GM21825 (cell line): ENCODE measurements at regions not wholly inside any gene's neighbourhood (a gene's known extent, or its start where the extent isn't known, plus 50 kb on each side); places are given as distances from the start of the nearest gene placed in this dataset.
"Not testable (repeated sequence)": the region's sequence is repeated elsewhere in the genome, so short reads cannot be mapped to it uniquely, and the experiment has no call there.

Experiments
- ATAC-seq: cut with Tn5 transposase; IDR thresholded peaks from one replicate; pipeline ENCODE4 v1.9.1; 2021; ENCODE audit warnings: mild to moderate bottlenecking, moderate library complexity; ENCODE audit not compliant: unreplicated experiment

GRCh38 chr10:61192589-61192988 is 248.6 kb upstream of the RHOBTB1 start:
- ATAC-seq: not testable (repeated sequence)

- no peak for ATAC-seq
Observed at GRCh38 chr10:61192042-61192441, 248.1 kb upstream of the RHOBTB1 start.

DNA sequence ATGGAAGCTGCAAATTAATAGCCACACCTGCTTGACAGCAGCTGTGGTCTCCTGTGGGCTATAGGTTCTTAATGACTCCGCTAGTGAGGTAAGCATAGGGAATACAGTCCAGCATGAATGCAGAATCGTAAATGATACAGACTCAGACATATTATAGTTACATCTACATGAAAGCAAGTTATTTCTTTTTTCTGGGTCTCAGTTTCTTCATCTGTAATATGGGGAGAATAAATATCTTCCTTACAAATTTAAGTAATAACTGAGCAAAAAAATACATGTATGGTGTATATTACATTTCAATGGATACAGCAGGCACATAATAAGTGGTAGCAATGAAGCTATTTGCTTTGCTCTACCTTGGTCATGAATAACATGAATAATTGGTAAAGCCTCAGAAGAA is 245.9 kb upstream of the RHOBTB1 start:
- ATAC-seq: no peak

GRCh38 chr10:61188691-61189090 is 244.7 kb upstream of the RHOBTB1 start:
- no peak for ATAC-seq

GRCh38 chr10:61188101-61188500 is 244.1 kb upstream of the RHOBTB1 start:
- no peak for ATAC-seq

GRCh38 chr10:61187601-61188000 is 243.6 kb upstream of the RHOBTB1 start:
- no peak for ATAC-seq

DNA sequence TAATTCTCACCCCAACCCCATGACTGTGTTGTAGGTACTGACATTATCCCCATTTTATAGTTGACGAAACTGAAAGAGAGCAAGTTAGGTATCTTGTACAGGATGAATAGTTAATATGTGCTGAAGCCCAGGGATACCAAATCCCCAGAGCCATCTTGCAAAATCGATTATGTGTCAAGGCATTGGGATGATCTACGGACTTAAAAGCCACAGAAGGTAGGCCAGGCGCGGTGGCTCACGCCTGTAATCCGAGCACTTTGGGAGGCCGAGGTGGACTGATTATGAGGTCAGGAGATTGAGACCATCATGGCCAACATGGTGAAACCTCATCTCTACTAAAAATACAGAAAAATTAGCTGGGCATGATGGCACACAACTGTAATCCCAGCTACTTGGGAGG is 242.4 kb upstream of the RHOBTB1 start:
- no peak for ATAC-seq

GRCh38 chr10:61184429-61184828 is 240.4 kb upstream of the RHOBTB1 start:
- no peak for ATAC-seq

GRCh38 chr10:61183967-61184366 is 240.0 kb upstream of the RHOBTB1 start:
- ATAC-seq: no peak

- no peak for ATAC-seq
Observed at GRCh38 chr10:61181832-61182231, 237.8 kb upstream of the RHOBTB1 start.

GRCh38 chr10:61179771-61180170 is 235.8 kb upstream of the RHOBTB1 start:
- ATAC-seq: no peak

DNA sequence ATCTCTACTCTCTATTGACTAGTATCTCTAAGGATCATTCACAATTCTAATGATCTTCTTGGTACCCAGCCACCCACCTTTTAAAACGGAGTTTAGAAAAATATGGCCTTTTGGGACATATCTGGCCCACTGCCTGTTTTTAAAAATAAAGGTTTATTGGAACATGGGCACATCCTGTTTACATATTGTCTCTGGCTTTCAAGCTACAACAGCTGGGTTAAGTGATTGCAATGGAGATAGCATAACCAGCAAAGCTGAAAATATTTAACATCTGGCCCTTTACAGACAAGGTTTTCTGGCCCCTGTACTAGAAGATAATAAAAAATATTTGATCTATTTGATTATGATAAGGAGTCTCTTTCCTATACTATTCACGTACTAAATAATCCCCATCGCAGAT is 232.4 kb upstream of the RHOBTB1 start:
- ATAC-seq: no peak

DNA sequence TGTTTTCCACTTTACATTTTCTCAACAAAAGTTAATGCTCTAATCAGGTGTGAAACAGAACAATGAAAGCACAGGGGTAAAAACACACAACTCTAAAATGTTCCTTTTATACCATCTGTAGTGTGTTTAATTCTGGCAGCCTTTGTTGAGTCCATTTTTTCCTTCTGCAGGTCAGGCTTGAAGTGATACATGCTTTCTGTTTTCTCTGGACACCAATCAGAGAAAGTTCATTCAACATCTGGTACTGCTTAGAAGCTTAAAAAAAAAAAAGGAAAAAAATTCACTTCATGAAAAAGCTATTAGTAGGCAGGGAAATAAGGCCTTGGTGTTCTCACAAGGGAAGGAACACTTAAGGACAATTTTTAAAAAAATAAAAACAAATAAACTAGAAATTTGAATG is 231.3 kb upstream of the RHOBTB1 start:
- ATAC-seq: no peak

DNA sequence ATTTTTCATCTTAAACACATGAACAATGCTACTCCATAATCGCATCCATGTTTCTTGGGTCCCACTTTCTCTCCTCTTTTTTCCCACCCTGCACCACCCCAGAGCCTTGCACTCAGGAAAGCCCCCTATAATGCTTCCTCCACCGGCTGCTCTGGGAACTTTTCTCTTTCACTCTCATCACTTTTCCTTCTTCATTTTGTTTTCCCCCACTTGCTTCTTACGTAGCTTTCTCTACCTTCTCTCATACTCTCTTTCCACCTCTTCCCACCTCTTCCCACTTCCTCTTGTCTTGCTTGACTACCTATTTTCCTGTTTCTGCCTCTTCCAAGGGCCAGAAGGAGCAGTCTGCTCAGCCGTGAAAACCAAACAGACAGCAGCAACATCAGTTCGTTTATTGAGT is 229.5 kb upstream of the RHOBTB1 start:
- no peak for ATAC-seq

DNA sequence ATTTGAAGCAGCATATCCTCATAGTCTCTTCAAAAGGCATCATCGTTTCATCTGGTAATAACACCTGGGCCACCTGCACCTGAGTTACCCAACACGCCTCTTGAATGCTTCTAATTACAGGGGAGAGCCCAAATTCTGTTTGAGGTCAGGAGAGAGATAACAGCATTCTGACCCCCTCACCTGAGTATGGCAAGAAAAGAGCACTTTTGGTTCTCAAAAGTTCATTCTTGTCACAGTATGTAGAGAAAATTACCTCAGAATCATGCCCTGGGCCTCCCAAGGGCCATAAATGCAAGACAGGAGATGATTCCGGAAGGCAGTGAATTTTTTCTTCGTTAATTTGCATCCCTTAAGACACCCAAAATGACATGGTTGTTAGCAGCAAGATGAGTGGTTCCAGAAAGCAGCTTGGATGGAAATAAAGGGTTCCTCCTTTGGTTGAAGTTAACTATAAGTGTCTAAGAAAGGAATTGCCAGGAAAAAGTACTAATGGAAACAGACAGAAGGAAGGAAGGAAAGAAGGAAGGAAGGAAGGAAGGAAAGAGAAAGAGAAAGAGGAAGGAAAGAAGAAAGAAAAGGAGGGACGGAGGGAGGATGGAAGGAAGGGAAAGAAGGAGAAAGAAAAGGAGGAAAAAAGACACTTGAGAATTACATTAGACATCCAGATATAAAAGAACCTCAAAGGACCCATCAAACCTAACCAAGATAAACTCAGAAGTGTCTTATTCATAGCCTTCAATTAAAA is 228.4 kb upstream of the RHOBTB1 start:
- no peak for ATAC-seq

- no peak for ATAC-seq
Observed at GRCh38 chr10:61170594-61170993, 226.6 kb upstream of the RHOBTB1 start.

GRCh38 chr10:61169294-61169693 is 225.3 kb upstream of the RHOBTB1 start:
- no peak for ATAC-seq

DNA sequence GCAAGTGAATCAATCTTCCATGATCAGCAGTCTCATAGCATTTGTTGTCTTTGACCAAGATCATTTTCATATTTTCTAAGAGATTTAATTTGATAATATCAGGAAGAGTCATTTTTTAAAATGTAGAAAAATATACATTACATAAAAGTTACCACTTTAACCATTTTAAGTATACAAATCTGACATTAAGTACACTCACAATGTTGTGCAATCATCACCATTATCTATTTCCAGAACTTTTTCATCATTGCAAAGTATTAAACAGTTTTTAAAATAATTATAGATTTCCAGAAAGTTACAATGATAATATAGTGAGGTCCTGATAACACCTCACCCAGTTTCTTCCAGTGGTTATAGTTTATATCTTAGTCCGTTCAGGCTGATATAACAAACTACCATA is 222.5 kb upstream of the RHOBTB1 start:
- no peak for ATAC-seq

- ATAC-seq: no peak
Observed at GRCh38 chr10:61166065-61166464, 222.1 kb upstream of the RHOBTB1 start.

DNA sequence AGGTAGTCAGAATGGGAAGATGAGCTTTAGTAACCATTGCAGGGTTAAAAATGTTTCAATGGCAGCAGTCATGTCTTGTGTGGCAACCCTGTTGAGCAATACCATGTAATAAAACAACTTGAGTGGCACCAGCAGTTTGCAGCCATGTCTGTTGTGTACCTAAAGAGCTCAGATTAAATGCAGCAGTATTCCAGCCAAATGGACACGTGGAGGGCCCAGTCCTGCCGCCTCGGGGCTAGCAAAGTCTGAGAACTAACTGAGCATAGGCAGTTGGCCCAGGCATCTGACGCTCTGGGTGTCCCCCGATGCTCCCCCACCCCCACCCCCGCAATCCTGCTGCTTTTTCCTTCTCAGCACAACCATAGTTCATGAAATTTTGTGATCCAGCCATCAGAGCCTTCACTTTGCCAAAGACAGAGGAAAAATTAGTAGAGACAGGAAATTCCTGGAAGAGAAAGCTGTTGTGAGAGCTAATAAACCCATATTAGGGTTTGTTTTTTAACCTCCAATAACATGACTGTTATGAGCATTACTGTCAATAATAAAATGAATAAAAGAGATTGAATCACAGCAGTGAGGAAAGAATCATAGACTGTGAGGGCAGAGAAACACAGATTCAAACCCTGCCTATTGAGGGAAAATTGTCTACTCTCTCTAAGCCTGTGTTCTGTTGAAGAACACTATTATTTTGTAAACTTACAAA is 220.6 kb upstream of the RHOBTB1 start:
- ATAC-seq: no peak

DNA sequence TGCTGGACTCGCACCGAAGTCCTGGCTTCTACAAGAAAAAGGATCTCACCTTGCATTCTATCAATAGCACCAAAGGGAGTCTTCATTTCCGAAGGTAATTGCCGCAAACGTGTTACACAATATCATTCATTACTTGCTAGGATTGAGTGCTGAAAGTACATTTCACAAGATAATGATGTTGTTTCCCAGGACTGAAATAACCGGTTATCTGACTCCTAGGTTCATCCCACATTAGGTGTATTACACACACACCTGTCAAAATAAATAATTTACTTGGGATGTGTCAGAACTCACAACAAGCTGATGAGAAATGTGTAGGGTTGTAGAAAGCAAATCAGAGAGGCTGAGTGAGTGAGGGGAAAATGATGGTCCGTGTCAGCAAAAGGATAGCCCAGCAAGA is 219.4 kb upstream of the RHOBTB1 start:
- no peak for ATAC-seq

DNA sequence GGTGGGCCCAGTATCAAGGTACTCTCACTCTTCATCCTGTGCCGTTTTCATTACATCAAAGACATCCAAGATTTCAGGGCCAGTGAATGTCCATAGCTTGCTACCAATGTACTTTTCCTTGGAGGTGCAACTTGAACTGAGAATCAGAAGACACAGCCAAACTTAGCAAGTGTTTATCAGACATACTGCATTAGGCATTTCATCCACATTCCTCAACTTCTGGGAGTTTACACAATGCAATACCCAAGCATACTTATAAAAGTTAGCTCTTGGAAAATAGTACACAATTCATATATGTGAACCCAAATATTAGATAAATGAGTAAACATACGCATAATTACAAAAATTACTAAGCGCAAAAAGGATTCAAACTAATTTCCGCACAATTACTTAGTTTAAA is 216.3 kb upstream of the RHOBTB1 start:
- no peak for ATAC-seq

GRCh38 chr10:61159253-61159652 is 215.3 kb upstream of the RHOBTB1 start:
- no peak for ATAC-seq
